ENCODE measurements at regions not wholly inside any gene's neighbourhood (a gene's known extent, or its start where the extent isn't known, plus 50 kb on each side); places are given as distances from the start of the nearest gene placed in this dataset.

DNA sequence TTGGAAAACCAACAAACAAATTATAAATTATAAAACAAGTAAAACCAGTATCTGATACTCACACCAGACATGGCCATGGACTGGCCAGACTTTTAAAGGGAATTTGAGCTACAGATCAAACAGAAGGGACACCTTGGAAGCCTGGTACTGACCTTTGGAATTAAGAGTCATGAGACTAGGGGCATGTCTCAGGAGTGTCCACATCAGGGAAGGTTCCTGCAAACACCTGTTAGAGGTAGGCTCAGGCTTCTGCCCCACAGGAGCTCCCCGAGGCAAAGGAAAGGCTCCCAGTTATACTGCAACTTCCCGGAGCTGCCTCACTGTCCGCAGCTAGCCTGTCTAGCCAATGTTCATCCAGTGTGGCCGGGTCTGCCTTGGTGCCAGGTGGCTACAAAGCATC lies 290.1 kb downstream of the BUD13 start (continued):
- no peak for TF ChIP-seq ZNF512B (CRISPR knock-in tag; IDR thresholded peaks at IDR 0.05; ENCODE audit: borderline replicate concordance)
- TF ChIP-seq, protein P1, sequence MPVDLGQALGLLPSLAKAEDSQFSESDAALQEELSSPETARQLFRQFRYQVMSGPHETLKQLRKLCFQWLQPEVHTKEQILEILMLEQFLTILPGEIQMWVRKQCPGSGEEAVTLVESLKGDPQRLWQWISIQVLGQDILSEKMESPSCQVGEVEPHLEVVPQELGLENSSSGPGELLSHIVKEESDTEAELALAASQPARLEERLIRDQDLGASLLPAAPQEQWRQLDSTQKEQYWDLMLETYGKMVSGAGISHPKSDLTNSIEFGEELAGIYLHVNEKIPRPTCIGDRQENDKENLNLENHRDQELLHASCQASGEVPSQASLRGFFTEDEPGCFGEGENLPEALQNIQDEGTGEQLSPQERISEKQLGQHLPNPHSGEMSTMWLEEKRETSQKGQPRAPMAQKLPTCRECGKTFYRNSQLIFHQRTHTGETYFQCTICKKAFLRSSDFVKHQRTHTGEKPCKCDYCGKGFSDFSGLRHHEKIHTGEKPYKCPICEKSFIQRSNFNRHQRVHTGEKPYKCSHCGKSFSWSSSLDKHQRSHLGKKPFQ (CRISPR knock-in tag; IDR thresholded peaks at IDR 0.05; ENCODE audit: insufficient replicate concordance): no peak
- TF ChIP-seq, protein P2, sequence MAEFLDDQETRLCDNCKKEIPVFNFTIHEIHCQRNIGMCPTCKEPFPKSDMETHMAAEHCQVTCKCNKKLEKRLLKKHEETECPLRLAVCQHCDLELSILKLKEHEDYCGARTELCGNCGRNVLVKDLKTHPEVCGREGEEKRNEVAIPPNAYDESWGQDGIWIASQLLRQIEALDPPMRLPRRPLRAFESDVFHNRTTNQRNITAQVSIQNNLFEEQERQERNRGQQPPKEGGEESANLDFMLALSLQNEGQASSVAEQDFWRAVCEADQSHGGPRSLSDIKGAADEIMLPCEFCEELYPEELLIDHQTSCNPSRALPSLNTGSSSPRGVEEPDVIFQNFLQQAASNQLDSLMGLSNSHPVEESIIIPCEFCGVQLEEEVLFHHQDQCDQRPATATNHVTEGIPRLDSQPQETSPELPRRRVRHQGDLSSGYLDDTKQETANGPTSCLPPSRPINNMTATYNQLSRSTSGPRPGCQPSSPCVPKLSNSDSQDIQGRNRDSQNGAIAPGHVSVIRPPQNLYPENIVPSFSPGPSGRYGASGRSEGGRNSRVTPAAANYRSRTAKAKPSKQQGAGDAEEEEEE (CRISPR knock-in tag; IDR thresholded peaks at IDR 0.05; ENCODE audit: borderline replicate concordance): no peak
- no peak for TF ChIP-seq EP300 (IDR thresholded peaks at IDR 0.05; ENCODE audit: low read depth in 2 of 2, low read length in 2 of 2)
- TF ChIP-seq EP300 (CRISPR knock-in tag; IDR thresholded peaks at IDR 0.05; ENCODE audit: borderline replicate concordance): no peak
- TF ChIP-seq ZNF564 (CRISPR knock-in tag; IDR thresholded peaks at IDR 0.05): no peak

Data from HepG2 (cell line).